ENCODE measurements at regions not wholly inside any gene's neighbourhood (a gene's known extent, or its start where the extent isn't known, plus 50 kb on each side); places are given as distances from the start of the nearest gene placed in this dataset.

DNA sequence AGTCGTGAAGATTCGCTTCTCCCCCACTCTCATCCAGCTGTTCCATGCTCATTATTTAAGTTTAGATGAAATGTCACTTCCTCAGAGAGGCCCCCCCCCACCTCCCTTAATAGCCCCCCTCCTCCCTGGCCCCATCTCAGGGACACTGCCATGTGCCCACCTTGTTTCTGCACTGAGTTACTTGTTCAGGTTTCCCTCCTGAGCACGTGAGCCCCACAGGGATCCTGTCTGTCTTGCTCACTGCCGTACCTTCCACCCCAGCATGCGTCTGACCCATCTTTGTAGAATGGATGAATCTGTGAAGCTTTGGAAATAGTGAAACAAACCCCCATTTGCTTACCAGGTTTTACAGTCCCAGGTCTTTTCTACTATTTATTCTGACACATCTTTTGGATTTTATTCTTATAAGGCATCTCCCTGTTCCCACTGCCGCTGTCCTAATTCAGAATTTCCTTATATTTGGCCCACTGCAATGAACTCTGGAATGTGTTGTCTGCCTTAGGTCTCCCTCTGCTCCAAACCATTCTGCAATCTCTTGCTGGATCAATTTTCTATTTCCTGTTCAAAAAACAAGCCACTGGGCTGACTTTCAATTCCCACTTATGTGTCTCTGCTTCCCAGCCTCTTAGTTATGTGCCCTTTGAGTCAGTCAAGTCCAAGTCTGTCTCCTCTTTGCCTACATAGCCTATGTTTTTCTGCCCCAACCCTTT is 136.5 kb upstream of the ECI2 start:
- TF ChIP-seq TAF1 (IDR thresholded peaks at IDR 0.05; ENCODE audit: low read depth, low read length), result no peak
- TF ChIP-seq POLR2AphosphoS5 (IDR thresholded peaks at IDR 0.05; ENCODE audit: low read depth, low read length), result no peak
- TF ChIP-seq POLR2A (IDR thresholded peaks at IDR 0.05; ENCODE audit: low read depth, low read length), result no peak
- TF ChIP-seq POU2F2 (IDR thresholded peaks at IDR 0.05; ENCODE audit: low read depth, low read length), result no peak
- TF ChIP-seq SPI1 (IDR thresholded peaks at IDR 0.05; ENCODE audit: low read depth, low read length), result no peak

All from GM12891 (cell line).